GM12891 (cell line): ENCODE measurements at regions not wholly inside any gene's neighbourhood (a gene's known extent, or its start where the extent isn't known, plus 50 kb on each side); places are given as distances from the start of the nearest gene placed in this dataset.

Experiments used
- DNase-seq: peaks from one replicate; pipeline ENCODE4 v3.0.0; 2011; ENCODE audit warnings: low spot score; ENCODE audit not compliant: insufficient read length
- FAIRE-seq: peaks from 2 replicates; lab custom pipeline; 2011; peaks lifted over from hg19 to GRCh38; lab: Jason Lieb, UNC
- PAX5 ChIP-seq: IDR thresholded peaks from 2 replicates; pipeline ENCODE4 v1.6.1; 2011; ENCODE audit warnings: low read length, moderate library complexity, mild to moderate bottlenecking; ENCODE audit not compliant: insufficient read depth, severe bottlenecking
- POLR2A ChIP-seq: IDR thresholded peaks from 2 replicates; pipeline ENCODE4 v1.6.1; 2011; ENCODE audit warnings: low read depth, low read length, control low read depth
- POLR2AphosphoS5 ChIP-seq: IDR thresholded peaks from 2 replicates; pipeline ENCODE4 v1.6.1; 2011; ENCODE audit warnings: low read depth, low read length, control low read depth
- POU2F2 ChIP-seq: IDR thresholded peaks from 2 replicates; pipeline ENCODE4 v1.6.1; 2011; ENCODE audit warnings: low read depth, mild to moderate bottlenecking, control low read depth, low read length, moderate library complexity
- SPI1 ChIP-seq: IDR thresholded peaks from 2 replicates; pipeline ENCODE4 v1.6.1; 2011; ENCODE audit warnings: low read depth, low read length, control low read depth
- TAF1 ChIP-seq: IDR thresholded peaks from 2 replicates; pipeline ENCODE4 v1.6.1; 2011; ENCODE audit warnings: low read depth, low read length, control low read depth

GRCh38 chr9:107653263-107653821 is 163.8 kb upstream of the KLF4 start:
- FAIRE-seq: no peak
- TF ChIP-seq TAF1 (no peak), POLR2A (no peak), SPI1 (no peak)
- DNase-seq: no peak

GRCh38 chr9:107650995-107651394 is 161.4 kb upstream of the KLF4 start:
- TF ChIP-seq SPI1: no peak
- TF ChIP-seq TAF1: no peak
- no peak for DNase-seq
- no peak for FAIRE-seq

- no peak for TF ChIP-seq POLR2A
- FAIRE-seq: no peak
- no peak for DNase-seq
Measured at GRCh38 chr9:107650321-107650720, 160.8 kb upstream of the KLF4 start.

GRCh38 chr9:107648153-107648715 is 158.7 kb upstream of the KLF4 start:
- DNase-seq (no peak), FAIRE-seq (no peak)
- TF ChIP-seq PAX5 (no peak), POU2F2 (no peak), TAF1 (no peak), SPI1 (no peak), POLR2AphosphoS5 (no peak), POLR2A (no peak)

GRCh38 chr9:107647611-107648010 is 158.0 kb upstream of the KLF4 start:
- TF ChIP-seq TAF1 (no peak), SPI1 (no peak), POLR2AphosphoS5 (no peak), PAX5 (no peak), POLR2A (no peak), POU2F2 (no peak)
- no peak for FAIRE-seq
- no peak for DNase-seq

GRCh38 chr9:107647141-107647540 is 157.6 kb upstream of the KLF4 start:
- FAIRE-seq (no peak), DNase-seq (no peak)
- TF ChIP-seq POLR2A: no peak
- TF ChIP-seq POU2F2: no peak
- no peak for TF ChIP-seq POLR2AphosphoS5
- no peak for TF ChIP-seq SPI1
- TF ChIP-seq PAX5: no peak
- TF ChIP-seq TAF1: no peak

GRCh38 chr9:107645464-107645833 is 155.9 kb upstream of the KLF4 start:
- no peak for DNase-seq
- FAIRE-seq: no peak
- TF ChIP-seq SPI1 (no peak), POLR2AphosphoS5 (no peak), TAF1 (no peak), PAX5 (no peak), POU2F2 (no peak), POLR2A (no peak)

- TF ChIP-seq POLR2AphosphoS5: no peak
- TF ChIP-seq SPI1: no peak
- no peak for TF ChIP-seq POLR2A
- no peak for TF ChIP-seq POU2F2
- no peak for TF ChIP-seq PAX5
- TF ChIP-seq TAF1: no peak
- no peak for DNase-seq
- FAIRE-seq: no peak
Measured at GRCh38 chr9:107644733-107645463, 155.3 kb upstream of the KLF4 start.

- DNase-seq (no peak), FAIRE-seq (no peak)
- TF ChIP-seq POLR2AphosphoS5 (no peak), POU2F2 (no peak), SPI1 (no peak), POLR2A (no peak), TAF1 (no peak), PAX5 (no peak)
Measured at GRCh38 chr9:107639426-107639825, 149.9 kb upstream of the KLF4 start.
